K562 (cell line): ENCODE measurements at regions not wholly inside any gene's neighbourhood (a gene's known extent, or its start where the extent isn't known, plus 50 kb on each side); places are given as distances from the start of the nearest gene placed in this dataset.

Source experiments
- ATAC-seq: fragments of 200-7000 bp; cut with Tn5 transposase; 3 replicates; pipeline ENCODE4 v1.9.1; 2020; ENCODE audit warnings: moderate library complexity
- BruUV-seq: library from RNA; stranded (reverse); fragments of 400-500 nt; replicated peaks from 2 replicates; lab custom pipeline; 2021; lab: Mats Ljungman, UMichigan
- CTCF ChIA-PET: fragments of 300-600 bp; formaldehyde crosslinking; extraction: SDS; loops from one replicate; lab custom pipeline; 2021; ENCODE audit warnings: low intra/inter-chr PET ratio; lab: Yijun Ruan, JAX
- POLR2A ChIA-PET: fragments of 300-600, 350-650 bp; sonication (Branson Sonifier 250); formaldehyde crosslinking; extraction: SDS; loops from one replicate; lab custom pipeline; 2021; ENCODE audit warnings: antibody characterized with exemption, inconsistent platforms; lab: Yijun Ruan, JAX
- DNase-seq, 4 experiments: peaks; one replicate each; pipeline versions ENCODE4 v3.0.0 to v3.0.0-alpha.2; 2011 to 2018; ENCODE audit warnings: low spot score in 3 of 4, mixed read lengths in 3 of 4; ENCODE audit errors: extremely low read depth in 1 of 4
- FAIRE-seq: peaks from 2 replicates; lab custom pipeline; 2011; peaks lifted over from hg19 to GRCh38; lab: Jason Lieb, UNC
- H2AFZ ChIP-seq: 2 replicates; pipeline ENCODE4 v1.6.0; 2011; ENCODE audit warnings: low read depth, low read length, control low read depth, inconsistent platforms
- H3K27ac ChIP-seq: fragments of 200-600 bp; 3 replicates; pipeline ENCODE4 v1.8.0; 2011; ENCODE audit warnings: low read depth, mild to moderate bottlenecking, control low read depth, inconsistent platforms, low read length, moderate library complexity, mixed read lengths; ENCODE audit errors: extremely low read depth
- H3K27me3 ChIP-seq, 2 experiments: fragments of 300-600 bp in 1 of 2; 2 replicates in 1 of 2; 3 replicates in 1 of 2; pipeline versions ENCODE4 v1.6.0 to v1.8.0; 2011; ENCODE audit warnings: inconsistent platforms in 2 of 2, low read length in 2 of 2, mild to moderate bottlenecking in 1 of 2, mixed read lengths in 1 of 2, moderate library complexity in 1 of 2; ENCODE audit not compliant: control insufficient read depth in 2 of 2, insufficient read depth in 2 of 2
- H3K36me3 ChIP-seq: fragments of 300-600 bp; 3 replicates; pipeline ENCODE4 v1.8.0; 2011; ENCODE audit warnings: mild to moderate bottlenecking, low read length, inconsistent platforms; ENCODE audit not compliant: control insufficient read depth, insufficient read depth
- H3K4me1 ChIP-seq, 2 experiments: fragments of 200-600 bp in 1 of 2; replicated peaks in 1 of 2; 2 replicates in 1 of 2; 3 replicates in 1 of 2; pipeline versions ENCODE4 v1.5.1 to v1.8.0; 2011; ENCODE audit warnings: inconsistent platforms in 2 of 2, low read length in 2 of 2, mild to moderate bottlenecking in 1 of 2, mixed read lengths in 1 of 2, moderate library complexity in 1 of 2; ENCODE audit not compliant: control insufficient read depth in 2 of 2, insufficient read depth in 2 of 2
- H3K4me2 ChIP-seq: 2 replicates; pipeline ENCODE4 v1.6.1; 2011; ENCODE audit warnings: low read length, control low read depth, inconsistent platforms, mixed read lengths; ENCODE audit not compliant: insufficient read depth
- H3K4me3 ChIP-seq: fragments of 200-600 bp; sonication (generic), shearing (Covaris generic); 2 replicates; pipeline ENCODE4 v1.5.1; 2016; ENCODE audit warnings: control low read depth, inconsistent platforms
- H3K79me2 ChIP-seq: fragments of 200-600 bp; 3 replicates; pipeline ENCODE4 v1.8.0; 2011; ENCODE audit warnings: low read length, inconsistent platforms; ENCODE audit not compliant: control insufficient read depth, insufficient read depth
- H3K9ac ChIP-seq, 2 experiments: 2 replicates each; pipeline versions ENCODE4 v1.6.0 to v1.6.1; 2011; ENCODE audit warnings: low read depth in 2 of 2, low read length in 2 of 2, control low read depth in 1 of 2, inconsistent platforms in 1 of 2, mild to moderate bottlenecking in 1 of 2, mixed read lengths in 1 of 2; ENCODE audit not compliant: insufficient read depth in 1 of 2
- H3K9me1 ChIP-seq: one replicate; pipeline ENCODE4 v1.6.0; 2011; ENCODE audit warnings: inconsistent platforms, mild to moderate bottlenecking, low read length, moderate library complexity; ENCODE audit not compliant: control insufficient read depth, insufficient read depth
- H3K9me3 ChIP-seq: replicated peaks from 2 replicates; pipeline ENCODE4 v1.5.1; 2011; ENCODE audit warnings: low read depth, low read length, inconsistent platforms; ENCODE audit not compliant: control insufficient read depth, insufficient read depth
- H4K20me1 ChIP-seq: replicated peaks from 2 replicates; pipeline ENCODE4 v1.6.1; 2011; ENCODE audit warnings: low read length, inconsistent platforms, mixed read lengths; ENCODE audit not compliant: control insufficient read depth, insufficient read depth
- ETS1 ChIP-seq: conservative IDR thresholded peaks from 2 replicates; pipeline ENCODE4 v1.6.1; 2011; ENCODE audit warnings: low read depth, mild to moderate bottlenecking, low read length; ENCODE audit not compliant: control insufficient read depth
- GABPB1 ChIP-seq: sonication (generic); formaldehyde crosslinking; IDR thresholded peaks from 2 replicates; pipeline ENCODE4 v1.8.0; 2022; ENCODE audit warnings: mild to moderate bottlenecking, missing genetic modification reagents
- ILF3 ChIP-seq: fragments of 450-650 bp; IDR thresholded peaks from 2 replicates; pipeline ENCODE4 v1.6.1; 2018; ENCODE audit warnings: antibody characterized with exemption, mild to moderate bottlenecking, moderate library complexity, borderline replicate concordance
- JUND ChIP-seq, 2 experiments: IDR thresholded peaks; 2 replicates in 1 of 2; 3 replicates in 1 of 2; pipeline ENCODE4 v1.6.1; 2011; ENCODE audit warnings: borderline replicate concordance in 2 of 2, low read depth in 2 of 2, low read length in 2 of 2, improper control_type of control experiment in 1 of 2, missing biosample characterization in 1 of 2, missing genetic modification characterization in 1 of 2, missing genetic modification reagents in 1 of 2
- NELFE ChIP-seq: IDR thresholded peaks from 2 replicates; pipeline ENCODE4 v1.6.1; 2011; ENCODE audit warnings: mild to moderate bottlenecking; ENCODE audit not compliant: insufficient read depth, insufficient read length
- NR0B1 ChIP-seq: fragments of 450-650 bp; IDR thresholded peaks from one replicate; pipeline ENCODE4 v1.6.1; 2018; ENCODE audit warnings: mild to moderate bottlenecking, moderate library complexity; ENCODE audit not compliant: partially characterized antibody
- NR1H2 ChIP-seq: sonication (generic); formaldehyde crosslinking; IDR thresholded peaks from 2 replicates; pipeline ENCODE4 v1.4.0; 2020; ENCODE audit warnings: mild to moderate bottlenecking, missing genetic modification reagents
- SAFB2 ChIP-seq: fragments of 200-400 bp; formaldehyde crosslinking; IDR thresholded peaks from 2 replicates; pipeline ENCODE4 v1.6.1; 2018; ENCODE audit warnings: borderline replicate concordance, low read length, low read depth, moderate library complexity; ENCODE audit not compliant: severe bottlenecking
- SMAD4 ChIP-seq: fragments of 250-450 bp; sonication (Bioruptor Pico); conservative IDR thresholded peaks from 2 replicates; pipeline ENCODE4 v1.8.0; 2021; ENCODE audit warnings: inconsistent platforms, mild to moderate bottlenecking, moderate library complexity
- TFAM ChIP-seq: fragments of 250-450 bp; sonication (Bioruptor Pico); conservative IDR thresholded peaks from 2 replicates; pipeline ENCODE4 v1.5.0; 2021; ENCODE audit warnings: mild to moderate bottlenecking, moderate library complexity
- TOE1 ChIP-seq, 2 experiments: fragments of 450-650 bp in 1 of 2; sonication (generic) in 1 of 2; formaldehyde crosslinking in 1 of 2; IDR thresholded peaks; 2 replicates each; pipeline versions ENCODE4 v1.7.1 to v1.8.0; 2016 to 2022; ENCODE audit warnings: borderline replicate concordance in 2 of 2, mild to moderate bottlenecking in 2 of 2, antibody characterized with exemption in 1 of 2, inconsistent platforms in 1 of 2, low read depth in 1 of 2, missing genetic modification reagents in 1 of 2, moderate library complexity in 1 of 2
- ZNF311 ChIP-seq: fragments of 250-450 bp; sonication (Bioruptor Pico); IDR thresholded peaks from 2 replicates; pipeline ENCODE4 v1.4.0; 2020; ENCODE audit warnings: mild to moderate bottlenecking, moderate library complexity
- ZNF445 ChIP-seq: fragments of 250-450 bp; sonication (Bioruptor Pico); IDR thresholded peaks from 2 replicates; pipeline ENCODE4 v1.4.0; 2020; ENCODE audit warnings: low read depth, mild to moderate bottlenecking, moderate library complexity
- ZNF586 ChIP-seq: fragments of 450-650 bp; formaldehyde crosslinking; conservative IDR thresholded peaks from 2 replicates; pipeline ENCODE4 v1.4.0; 2020; ENCODE audit warnings: mild to moderate bottlenecking, moderate library complexity
- WGBS: fragments of 100-300 bp; shearing (Covaris generic); methylation state at CpG from one replicate; pipeline ENCODE4 v1.1.6; 2016; ENCODE audit warnings: low coverage, mixed read lengths; ENCODE audit not compliant: insufficient coverage; ENCODE audit errors: missing lambda C conversion rate; 5-methylcytosine and 5-hydroxymethylcytosine counted together
- in situ Hi-C: fragments of 300-500 bp; cut with MboI; formaldehyde crosslinking; loops from 4 replicates; pipeline ENCODE4 v1.15.0; 2018; ENCODE audit warnings: inconsistent platforms, mixed read lengths
- intact Hi-C: fragments of 100-400 bp; cut with micrococcal nuclease; formaldehyde crosslinking; loops from 2 replicates; pipeline ENCODE4 v1.14.2; 2022
- TF ChIP-seq, protein P1 (sequence below): fragments of 250-450 bp; sonication (Bioruptor Pico); IDR thresholded peaks from 2 replicates; pipeline ENCODE4 v1.5.0; 2020; ENCODE audit warnings: mild to moderate bottlenecking, borderline replicate concordance
- TF ChIP-seq, protein P2 (sequence below): fragments of 250-450 bp; sonication (Bioruptor Pico); IDR thresholded peaks from 2 replicates; pipeline ENCODE4 v1.8.0; 2022; ENCODE audit warnings: moderate library complexity, mild to moderate bottlenecking, inconsistent platforms

DNA sequence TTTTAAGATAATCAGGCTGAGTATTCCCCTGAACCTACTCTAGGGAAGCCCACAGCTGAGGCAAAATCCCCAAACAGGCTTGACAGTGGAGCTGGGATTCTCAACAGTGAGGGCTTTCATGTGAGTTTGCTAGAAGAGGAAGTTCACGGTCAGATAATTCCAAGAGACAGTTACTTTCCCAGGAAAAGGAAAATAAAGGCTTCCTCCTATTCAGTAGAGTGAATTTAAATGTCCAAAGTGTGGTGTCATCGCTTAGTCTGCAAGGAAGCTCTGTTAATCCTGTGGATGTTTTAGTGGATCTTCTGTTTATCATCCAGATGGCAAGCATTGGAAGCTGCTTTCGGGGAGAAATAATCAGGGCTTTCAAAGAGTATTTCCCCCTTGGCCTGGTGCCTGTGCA lies 119.8 kb downstream of the RPIA start (continued):
- TF ChIP-seq ETS1, result no peak
- TF ChIP-seq ZNF445 (CRISPR knock-in tag), result no peak
- TF ChIP-seq NELFE, result no peak
- no peak for TF ChIP-seq ILF3
- TF ChIP-seq GABPB1 (CRISPR knock-in tag), result no peak
- no peak for TF ChIP-seq TFAM (CRISPR knock-in tag)
- TF ChIP-seq, all 486 proteins: peak for 0

GRCh38 chr2:88811681-88812080 lies 120.2 kb downstream of the RPIA start:
- H4K20me1 ChIP-seq, result no peaks in the 10 kb centered on the region
- ATAC-seq (no peak), DNase-seq (no peak), FAIRE-seq (no peak)
- H3K79me2 ChIP-seq, result no peaks in the 10 kb centered on the region
- no peaks in the 10 kb centered on the region for H3K36me3 ChIP-seq
- H2AFZ ChIP-seq, result no peak overlapping the region
- BruUV-seq, result no TSS peak
- in situ Hi-C loops (no loop called here), intact Hi-C loops (no loop called here)
- no peak overlapping the region for H3K4me2 ChIP-seq
- ChIA-PET POLR2A (no interaction called here), CTCF (no interaction called here)
- WGBS, result 0% methylated on average over 6 of the region's 8 CpGs
- H3K4me3 ChIP-seq, result no peak overlapping the region
- peaks cover 0 to 4% of the 10 kb centered on the region in 2 experiments; a peak in 1 of 5 replicates for H3K27me3 ChIP-seq
- H3K9me1 ChIP-seq, result no peaks in the 10 kb centered on the region
- no peak overlapping the region for H3K9ac ChIP-seq
- no peaks in the 10 kb centered on the region; the same call in 1 of the 2 replicates for H3K9me3 ChIP-seq
- H3K4me1 ChIP-seq, result no peaks in the 10 kb centered on the region
- no peak overlapping the region for H3K27ac ChIP-seq
- TF ChIP-seq, protein P1, sequence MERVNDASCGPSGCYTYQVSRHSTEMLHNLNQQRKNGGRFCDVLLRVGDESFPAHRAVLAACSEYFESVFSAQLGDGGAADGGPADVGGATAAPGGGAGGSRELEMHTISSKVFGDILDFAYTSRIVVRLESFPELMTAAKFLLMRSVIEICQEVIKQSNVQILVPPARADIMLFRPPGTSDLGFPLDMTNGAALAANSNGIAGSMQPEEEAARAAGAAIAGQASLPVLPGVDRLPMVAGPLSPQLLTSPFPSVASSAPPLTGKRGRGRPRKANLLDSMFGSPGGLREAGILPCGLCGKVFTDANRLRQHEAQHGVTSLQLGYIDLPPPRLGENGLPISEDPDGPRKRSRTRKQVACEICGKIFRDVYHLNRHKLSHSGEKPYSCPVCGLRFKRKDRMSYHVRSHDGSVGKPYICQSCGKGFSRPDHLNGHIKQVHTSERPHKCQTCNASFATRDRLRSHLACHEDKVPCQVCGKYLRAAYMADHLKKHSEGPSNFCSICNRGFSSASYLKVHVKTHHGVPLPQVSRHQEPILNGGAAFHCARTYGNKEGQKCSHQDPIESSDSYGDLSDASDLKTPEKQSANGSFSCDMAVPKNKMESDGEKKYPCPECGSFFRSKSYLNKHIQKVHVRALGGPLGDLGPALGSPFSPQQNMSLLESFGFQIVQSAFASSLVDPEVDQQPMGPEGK, result no peak
- TF ChIP-seq NR0B1 (no peak), TOE1 (IDR thresholded peaks at IDR 0.05; ENCODE audit: borderline replicate concordance) (no peak), TOE1 (CRISPR knock-in tag; IDR thresholded peaks at IDR 0.05; ENCODE audit: borderline replicate concordance, low read depth) (no peak), ZNF311 (no peak), SAFB2 (no peak), ZNF586 (CRISPR knock-in tag) (no peak), SMAD4 (CRISPR knock-in tag) (no peak), JUND (IDR thresholded peaks at IDR 0.05; ENCODE audit: borderline replicate concordance, low read depth, low read length) (no peak), JUND (tag; IDR thresholded peaks at IDR 0.05; ENCODE audit: borderline replicate concordance, low read depth, low read length) (no peak), NR1H2 (CRISPR knock-in tag) (no peak)
- TF ChIP-seq, protein P2, sequence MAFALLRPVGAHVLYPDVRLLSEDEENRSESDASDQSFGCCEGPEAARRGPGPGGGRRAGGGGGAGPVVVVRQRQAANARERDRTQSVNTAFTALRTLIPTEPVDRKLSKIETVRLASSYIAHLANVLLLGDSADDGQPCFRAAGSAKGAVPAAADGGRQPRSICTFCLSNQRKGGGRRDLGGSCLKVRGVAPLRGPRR (CRISPR knock-in tag), result no peak
